ENCODE measurements at regions not wholly inside any gene's neighbourhood (a gene's known extent, or its start where the extent isn't known, plus 50 kb on each side); places are given as distances from the start of the nearest gene placed in this dataset.

- TF ChIP-seq CTCF (conservative IDR thresholded peaks at IDR 0.05): no peak
- H3K27ac ChIP-seq: no peak overlapping the region
Measured at GRCh38 chrX:10040961-10041360, 73.8 kb downstream of the CLDN34 start.

GRCh38 chrX:10041383-10041782 lies 74.2 kb downstream of the CLDN34 start:
- H3K27ac ChIP-seq: no peak overlapping the region
- TF ChIP-seq CTCF (conservative IDR thresholded peaks at IDR 0.05): no peak

- no peak overlapping the region for H3K27ac ChIP-seq
Measured at GRCh38 chrX:10042055-10042454, 74.9 kb downstream of the CLDN34 start.

GRCh38 chrX:10043386-10043785 lies 76.2 kb downstream of the CLDN34 start:
- TF ChIP-seq CTCF (conservative IDR thresholded peaks at IDR 0.05): no peak
- H3K27ac ChIP-seq: no peak overlapping the region

More at GRCh38 chrX:10042055-10042454, 74.9 kb downstream of the CLDN34 start:
- TF ChIP-seq CTCF (conservative IDR thresholded peaks at IDR 0.05): no peak

- TF ChIP-seq CTCF (conservative IDR thresholded peaks at IDR 0.05): no peak
- no peak overlapping the region for H3K27ac ChIP-seq
Measured at GRCh38 chrX:10044021-10044420, 76.9 kb downstream of the CLDN34 start.

GRCh38 chrX:10045327-10046000 lies 78.3 kb downstream of the CLDN34 start:
- no peak for TF ChIP-seq CTCF (conservative IDR thresholded peaks at IDR 0.05)
- H3K27ac ChIP-seq: no peak overlapping the region

GRCh38 chrX:10047133-10047532 lies 80.0 kb downstream of the CLDN34 start:
- H3K27ac ChIP-seq: peak overlapping the region; percentile 71; the same call in 1 of the 2 replicates
- no peak for TF ChIP-seq CTCF (conservative IDR thresholded peaks at IDR 0.05)
